HepG2 (cell line): ENCODE measurements at regions not wholly inside any gene's neighbourhood (a gene's known extent, or its start where the extent isn't known, plus 50 kb on each side); places are given as distances from the start of the nearest gene placed in this dataset.

Experiments
- ATAC-seq: fragments of 200-7000 bp; cut with Tn5 transposase; 3 replicates; pipeline ENCODE4 v1.9.1; 2020; ENCODE audit warnings: mild to moderate bottlenecking, moderate library complexity
- BruUV-seq: library from RNA; stranded (reverse); fragments of 400-500 nt; replicated peaks from 2 replicates; lab custom pipeline; 2021; lab: Mats Ljungman, UMichigan
- CTCF ChIA-PET: fragments of 300-600 bp; formaldehyde crosslinking; extraction: SDS; loops from one replicate; lab custom pipeline; 2021; ENCODE audit warnings: low total read pairs, inconsistent platforms, low intra/inter-chr PET ratio; lab: Yijun Ruan, JAX
- POLR2A ChIA-PET: fragments of 350-600 bp; sonication (Branson Sonifier 250); formaldehyde crosslinking; loops from one replicate; lab custom pipeline; 2020; ENCODE audit warnings: antibody characterized with exemption, inconsistent platforms; lab: Yijun Ruan, JAX
- DNase-seq: peaks from one replicate; pipeline ENCODE4 v3.0.0-alpha.2; 2015; ENCODE audit warnings: low spot score
- FAIRE-seq: peaks from 3 replicates; lab custom pipeline; 2011; peaks lifted over from hg19 to GRCh38; lab: Jason Lieb, UNC
- H2AFZ ChIP-seq: one replicate; pipeline ENCODE4 v1.6.1; 2011; ENCODE audit warnings: low read length, inconsistent platforms
- H3K27ac ChIP-seq: fragments of 300-600 bp; 3 replicates; pipeline ENCODE4 v1.8.0; 2011; ENCODE audit warnings: mixed run types, mild to moderate bottlenecking, mixed read lengths, low read length, inconsistent platforms; ENCODE audit not compliant: insufficient read depth; ENCODE audit errors: extremely low read length
- H3K27me3 ChIP-seq, 2 experiments: fragments of 200-600 bp in 1 of 2; 2 replicates in 1 of 2; 3 replicates in 1 of 2; pipeline versions ENCODE4 v1.6.0 to v1.8.0; 2011; ENCODE audit warnings: low read length in 2 of 2, mild to moderate bottlenecking in 2 of 2, moderate library complexity in 2 of 2, inconsistent platforms in 1 of 2; ENCODE audit not compliant: insufficient read depth in 2 of 2, control insufficient read depth in 1 of 2
- H3K36me3 ChIP-seq, 2 experiments: fragments of 200-600 bp in 1 of 2; replicated peaks in 1 of 2; 2 replicates in 1 of 2; 3 replicates in 1 of 2; pipeline versions ENCODE4 v1.5.1 to v1.8.0; 2011; ENCODE audit warnings: low read length in 2 of 2, inconsistent platforms in 1 of 2; ENCODE audit not compliant: insufficient read depth in 2 of 2, control insufficient read depth in 1 of 2
- H3K4me1 ChIP-seq: 2 replicates; pipeline ENCODE4 v1.5.1; 2012; ENCODE audit warnings: low read length, inconsistent platforms; ENCODE audit not compliant: insufficient read depth
- H3K4me2 ChIP-seq: 2 replicates; pipeline ENCODE4 v1.6.0; 2011; ENCODE audit warnings: low read depth, low read length, inconsistent platforms
- H3K4me3 ChIP-seq, 3 experiments: fragments of 200-600 bp in 1 of 3; sonication (generic), shearing (Covaris generic) in 1 of 3; replicated peaks in 1 of 3; 2 replicates each; pipeline ENCODE4 v1.5.1; 2011 to 2016; ENCODE audit warnings: low read length in 3 of 3, inconsistent platforms in 2 of 3, low read depth in 2 of 3, mild to moderate bottlenecking in 2 of 3, control low read depth in 1 of 3, mixed read lengths in 1 of 3; ENCODE audit not compliant: insufficient read depth in 1 of 3
- H3K79me2 ChIP-seq: one replicate; pipeline ENCODE4 v1.6.1; 2011; ENCODE audit warnings: low read length, inconsistent platforms; ENCODE audit not compliant: insufficient read depth
- H3K9ac ChIP-seq: 2 replicates; pipeline ENCODE4 v1.6.0; 2011; ENCODE audit warnings: mild to moderate bottlenecking, low read depth, low read length, inconsistent platforms; ENCODE audit not compliant: insufficient read depth
- H3K9me3 ChIP-seq: 2 replicates; pipeline ENCODE4 v1.5.1; 2012; ENCODE audit warnings: mild to moderate bottlenecking, low read length
- H4K20me1 ChIP-seq: 2 replicates; pipeline ENCODE4 v1.6.0; 2011; ENCODE audit warnings: inconsistent platforms, mild to moderate bottlenecking, low read length, moderate library complexity; ENCODE audit not compliant: insufficient read depth
- CCAR2 ChIP-seq: fragments of 200-400 bp; formaldehyde crosslinking; optimal IDR thresholded peaks from 2 replicates; pipeline ENCODE3; 2018; ENCODE audit warnings: low read depth, mild to moderate bottlenecking, low read length, moderate library complexity
- GRHL1 ChIP-seq: sonication (generic); formaldehyde crosslinking; conservative IDR thresholded peaks from 2 replicates; pipeline ENCODE4 v1.8.0; 2022; ENCODE audit warnings: missing genetic modification reagents
- HOXA3 ChIP-seq: sonication (generic); formaldehyde crosslinking; IDR thresholded peaks from 2 replicates; pipeline ENCODE4 v1.5.0; 2020; ENCODE audit warnings: missing genetic modification reagents
- PHF5A ChIP-seq: IDR thresholded peaks from one replicate; pipeline ENCODE4 v1.6.1; 2018; ENCODE audit warnings: low read depth, missing genetic modification reagents; ENCODE audit not compliant: unreplicated experiment
- RFXANK ChIP-seq: IDR thresholded peaks from 2 replicates; pipeline ENCODE4 v1.6.1; 2016
- TFAP4 ChIP-seq: sonication (generic); IDR thresholded peaks from 2 replicates; pipeline ENCODE4 v1.6.1; 2016; ENCODE audit warnings: low read depth, borderline replicate concordance
- TOPORS ChIP-seq: sonication (generic); formaldehyde crosslinking; IDR thresholded peaks from 2 replicates; pipeline ENCODE4 v1.8.0; 2023; ENCODE audit warnings: mild to moderate bottlenecking, missing genetic modification reagents
- XBP1 ChIP-seq: sonication (generic); formaldehyde crosslinking; IDR thresholded peaks from 2 replicates; pipeline ENCODE4 v1.5.0; 2020; ENCODE audit warnings: missing genetic modification reagents
- ZBTB10 ChIP-seq: sonication (generic); formaldehyde crosslinking; IDR thresholded peaks from 2 replicates; pipeline ENCODE4 v1.4.0; 2020; ENCODE audit warnings: missing genetic modification reagents, borderline replicate concordance
- ZBTB2 ChIP-seq: sonication (generic); formaldehyde crosslinking; IDR thresholded peaks from 2 replicates; pipeline ENCODE4 v1.8.0; 2022; ENCODE audit warnings: low read depth, missing genetic modification reagents
- ZNF326 ChIP-seq: sonication (generic); formaldehyde crosslinking; IDR thresholded peaks from 2 replicates; pipeline ENCODE4 v1.4.0; 2020; ENCODE audit warnings: missing genetic modification reagents, borderline replicate concordance
- ZNF563 ChIP-seq: sonication (generic); formaldehyde crosslinking; IDR thresholded peaks from 2 replicates; pipeline ENCODE4 v1.8.0; 2022; ENCODE audit warnings: mild to moderate bottlenecking, moderate library complexity, missing genetic modification reagents
- ZNF567 ChIP-seq: sonication (generic); formaldehyde crosslinking; IDR thresholded peaks from 2 replicates; pipeline ENCODE4 v1.8.1; 2023; ENCODE audit warnings: mild to moderate bottlenecking, missing genetic modification reagents, borderline replicate concordance
- ZNF678 ChIP-seq: sonication (generic); formaldehyde crosslinking; IDR thresholded peaks from 2 replicates; pipeline ENCODE4 v1.4.0; 2020; ENCODE audit warnings: mild to moderate bottlenecking, missing genetic modification reagents
- ZNF720 ChIP-seq: sonication (generic); formaldehyde crosslinking; IDR thresholded peaks from 2 replicates; pipeline ENCODE4 v1.4.0; 2020; ENCODE audit warnings: missing genetic modification reagents
- ZNF737 ChIP-seq: sonication (generic); formaldehyde crosslinking; IDR thresholded peaks from 2 replicates; pipeline ENCODE4 v1.5.0; 2020; ENCODE audit warnings: missing genetic modification reagents, mild to moderate bottlenecking, borderline replicate concordance
- WGBS: methylation state at CpG from one replicate; pipeline ENCODE4 v1.1.6; 2017; ENCODE audit warnings: low lambda C conversion rate; 5-methylcytosine and 5-hydroxymethylcytosine counted together
- in situ Hi-C: cut with HindIII; loops from 2 replicates; pipeline ENCODE4 v1.10.0; 2017; ENCODE audit warnings: low pct_unique_long_range_greater_than_20kb; ENCODE audit not compliant: extremely low pct_ligation_motif_present
- intact Hi-C: fragments of 100-400 bp; cut with micrococcal nuclease; formaldehyde crosslinking; loops from one replicate; pipeline ENCODE4 v1.10.0; 2022; ENCODE audit not compliant: unreplicated experiment

GRCh38 chr2:12265646-12266045 is 451.1 kb upstream of the TRIB2 start:
- Histone ChIP-seq H3K27ac (no peak overlapping the region), H3K79me2 (no peaks in the 10 kb centered on the region), H3K9ac (no peak overlapping the region), H3K27me3 (no peaks in the 10 kb centered on the region), H3K9me3 (no peaks in the 10 kb centered on the region), H3K4me1 (no peaks in the 10 kb centered on the region), H3K36me3 (no peaks in the 10 kb centered on the region), H2AFZ (no peak overlapping the region), H3K4me3 (no peak overlapping the region), H3K4me2 (no peak overlapping the region), H4K20me1 (no peaks in the 10 kb centered on the region; the same call in 1 of the 2 replicates)
- whole genome bisulfite sequencing = 0% methylated on average over 1 of the region's 1 CpG
- POLR2A ChIA-PET = no interaction called here
- ATAC-seq (no peak), FAIRE-seq (no peak), DNase-seq (no peak)
- intact Hi-C loops = no loop called here
- CTCF ChIA-PET = no interaction called here
- in situ Hi-C loops = no loop called here
- TF ChIP-seq ZNF737 (CRISPR knock-in tag) = no peak
- TF ChIP-seq ZNF563 (CRISPR knock-in tag) = no peak
- TF ChIP-seq ZNF678 (CRISPR knock-in tag) = no peak
- no peak for TF ChIP-seq ZBTB2 (CRISPR knock-in tag)
- no peak for TF ChIP-seq XBP1 (CRISPR knock-in tag)
- TF ChIP-seq PHF5A (CRISPR knock-in tag) = no peak
- no peak for TF ChIP-seq ZNF720 (CRISPR knock-in tag)
- TF ChIP-seq GRHL1 (CRISPR knock-in tag) = no peak
- no peak for TF ChIP-seq CCAR2
- no peak for TF ChIP-seq RFXANK (CRISPR knock-in tag)
- TF ChIP-seq HOXA3 (CRISPR knock-in tag) = no peak
- TF ChIP-seq TFAP4 = no peak
- no peak for TF ChIP-seq ZBTB10 (CRISPR knock-in tag)
- TF ChIP-seq TOPORS (CRISPR knock-in tag) = no peak
- no peak for TF ChIP-seq ZNF326 (CRISPR knock-in tag)
- no peak for TF ChIP-seq ZNF567
- BruUV-seq = no TSS peak
